Activated T-cell treated with anti-CD3 and anti-CD28 coated beads, Interleukin-2, amount 50 U/mL, for 24 hours (primary cell): ENCODE measurements at regions not wholly inside any gene's neighbourhood (a gene's known extent, or its start where the extent isn't known, plus 50 kb on each side); places are given as distances from the start of the nearest gene placed in this dataset.
"Not testable (repeated sequence)": the region's sequence is repeated elsewhere in the genome, so short reads cannot be mapped to it uniquely, and the experiment has no call there.

Source experiments
- DNase-seq: peaks from one replicate; pipeline ENCODE4 v3.0.0-alpha.2; 2020
- H3K27ac Mint-ChIP-seq: 2 replicates; pipeline ENCODE4 v1.8.0; 2020; ENCODE audit warnings: mild to moderate bottlenecking, mixed read lengths
- H3K27me3 Mint-ChIP-seq: 2 replicates; pipeline ENCODE4 v1.8.0; 2020; ENCODE audit warnings: mixed read lengths
- H3K36me3 Mint-ChIP-seq: 2 replicates; pipeline ENCODE4 v1.8.0; 2020; ENCODE audit warnings: low read depth, mixed read lengths
- H3K4me1 Mint-ChIP-seq: 2 replicates; pipeline ENCODE4 v1.8.0; 2020; ENCODE audit warnings: low read depth, mixed read lengths
- H3K4me3 Mint-ChIP-seq: 2 replicates; pipeline ENCODE4 v1.8.0; 2020; ENCODE audit warnings: mild to moderate bottlenecking, moderate library complexity, mixed read lengths
- H3K9me3 Mint-ChIP-seq: 2 replicates; pipeline ENCODE4 v1.8.0; 2020; ENCODE audit warnings: mixed read lengths

DNA sequence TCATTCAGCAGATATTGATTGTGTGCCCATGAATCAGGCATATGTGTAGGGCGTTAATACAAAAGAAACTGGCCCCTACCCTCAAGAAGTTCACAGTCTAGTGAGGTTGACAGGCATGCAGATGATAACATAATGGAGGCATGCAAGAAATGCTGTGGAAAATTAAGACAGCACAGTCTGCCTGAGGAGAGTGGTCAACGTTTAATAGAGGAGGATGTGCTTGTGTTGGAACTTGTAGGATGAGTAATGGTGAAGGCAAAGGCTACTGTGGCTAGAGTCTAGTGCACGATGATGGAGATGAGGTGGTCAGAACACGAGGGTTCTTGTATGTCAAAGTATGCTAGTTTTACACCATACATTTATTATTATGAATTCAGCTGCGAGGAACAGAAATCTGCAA is 295.7 kb downstream of the SOX2 start:
- no peaks in the 10 kb centered on the region for H3K9me3 Mint-ChIP-seq
- H3K4me3 Mint-ChIP-seq, result no peak overlapping the region
- DNase-seq, result no peak
- no peaks in the 10 kb centered on the region for H3K36me3 Mint-ChIP-seq
- no peaks in the 10 kb centered on the region for H3K4me1 Mint-ChIP-seq
- H3K27ac Mint-ChIP-seq, result no peak overlapping the region
- no peaks in the 10 kb centered on the region for H3K27me3 Mint-ChIP-seq

DNA sequence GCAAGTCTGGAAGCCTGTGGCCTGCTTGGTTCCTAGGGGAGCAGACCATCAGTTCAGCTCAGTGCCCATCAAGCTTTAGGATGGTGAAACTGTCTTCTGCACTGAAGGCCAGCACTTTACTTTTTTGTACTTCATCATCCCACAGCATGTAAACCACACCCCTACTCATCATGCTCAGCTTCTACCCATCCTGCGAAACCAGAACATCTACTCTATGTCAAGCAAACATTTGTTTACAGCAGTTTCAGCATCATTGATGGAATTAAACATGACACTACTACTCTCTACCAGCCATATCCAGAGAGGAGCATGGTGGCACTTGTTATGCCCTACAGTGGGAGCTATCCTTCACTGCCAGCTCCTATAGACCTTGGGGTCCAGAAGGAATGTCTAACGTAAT is 306.6 kb downstream of the SOX2 start:
- Mint-ChIP-seq H3K9me3 (no peaks in the 10 kb centered on the region), H3K27ac (no peak overlapping the region), H3K4me1 (no peaks in the 10 kb centered on the region), H3K4me3 (no peak overlapping the region), H3K27me3 (no peaks in the 10 kb centered on the region), H3K36me3 (no peaks in the 10 kb centered on the region)
- DNase-seq, result no peak

- DNase-seq, result no peak
- no peaks in the 10 kb centered on the region for H3K36me3 Mint-ChIP-seq
- H3K9me3 Mint-ChIP-seq, result no peaks in the 10 kb centered on the region
- no peaks in the 10 kb centered on the region for H3K27me3 Mint-ChIP-seq
- no peaks in the 10 kb centered on the region for H3K4me1 Mint-ChIP-seq
- H3K27ac Mint-ChIP-seq, result no peak overlapping the region
- no peak overlapping the region for H3K4me3 Mint-ChIP-seq
Observed at GRCh38 chr3:182019926-182020325, 308.2 kb downstream of the SOX2 start.

GRCh38 chr3:182023843-182024242 is 312.1 kb downstream of the SOX2 start:
- Mint-ChIP-seq H3K27me3 (no peaks in the 10 kb centered on the region), H3K9me3 (no peaks in the 10 kb centered on the region), H3K27ac (no peak overlapping the region), H3K36me3 (no peaks in the 10 kb centered on the region), H3K4me1 (no peaks in the 10 kb centered on the region), H3K4me3 (no peak overlapping the region)
- no peak for DNase-seq

DNA sequence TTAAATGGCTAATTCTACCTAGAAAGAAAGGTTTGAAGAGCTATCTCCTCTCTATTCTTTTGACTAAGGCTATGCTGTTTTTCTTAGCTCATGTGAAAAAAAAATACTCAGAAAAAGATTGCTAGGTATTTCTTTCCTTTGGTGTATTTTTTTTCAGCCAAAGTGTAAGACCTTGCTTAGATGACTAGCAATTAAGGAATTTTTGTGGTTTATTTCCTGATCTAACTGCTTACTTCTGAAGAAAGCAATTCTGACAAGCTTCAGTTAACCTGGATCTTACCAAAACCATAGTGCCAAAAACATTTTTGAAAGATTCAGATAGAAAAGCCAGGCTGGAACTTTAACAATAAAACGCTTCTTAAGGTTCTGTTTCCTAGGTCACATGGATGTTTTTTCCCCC is 315.6 kb downstream of the SOX2 start:
- Mint-ChIP-seq H3K4me3 (no peak overlapping the region), H3K4me1 (no peaks in the 10 kb centered on the region), H3K9me3 (no peaks in the 10 kb centered on the region), H3K27ac (no peak overlapping the region), H3K36me3 (no peaks in the 10 kb centered on the region), H3K27me3 (no peaks in the 10 kb centered on the region)
- DNase-seq, result no peak

DNA sequence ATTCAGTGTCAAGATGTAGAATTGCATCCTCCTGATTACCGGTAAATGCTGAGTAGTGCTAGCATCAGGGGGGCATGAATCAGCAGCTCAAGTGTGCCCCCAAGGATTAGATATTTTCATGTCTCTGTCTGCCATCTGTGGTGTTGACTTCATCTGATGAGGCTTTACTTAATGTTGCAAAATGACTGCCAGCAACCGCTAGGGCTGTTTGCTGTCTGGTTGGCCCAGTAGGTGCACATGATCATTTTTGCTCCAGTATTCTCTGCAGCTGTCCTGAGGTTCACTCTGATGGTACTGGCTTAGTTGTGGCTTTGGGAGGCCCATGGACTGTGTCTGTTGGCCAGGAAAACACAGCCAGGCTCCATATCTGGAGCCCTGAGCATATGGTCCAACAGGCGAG is 316.4 kb downstream of the SOX2 start:
- H3K36me3 Mint-ChIP-seq, result no peaks in the 10 kb centered on the region
- no peak overlapping the region for H3K4me3 Mint-ChIP-seq
- no peaks in the 10 kb centered on the region for H3K27me3 Mint-ChIP-seq
- H3K9me3 Mint-ChIP-seq, result no peaks in the 10 kb centered on the region
- no peak overlapping the region for H3K27ac Mint-ChIP-seq
- DNase-seq, result no peak
- no peaks in the 10 kb centered on the region for H3K4me1 Mint-ChIP-seq

DNA sequence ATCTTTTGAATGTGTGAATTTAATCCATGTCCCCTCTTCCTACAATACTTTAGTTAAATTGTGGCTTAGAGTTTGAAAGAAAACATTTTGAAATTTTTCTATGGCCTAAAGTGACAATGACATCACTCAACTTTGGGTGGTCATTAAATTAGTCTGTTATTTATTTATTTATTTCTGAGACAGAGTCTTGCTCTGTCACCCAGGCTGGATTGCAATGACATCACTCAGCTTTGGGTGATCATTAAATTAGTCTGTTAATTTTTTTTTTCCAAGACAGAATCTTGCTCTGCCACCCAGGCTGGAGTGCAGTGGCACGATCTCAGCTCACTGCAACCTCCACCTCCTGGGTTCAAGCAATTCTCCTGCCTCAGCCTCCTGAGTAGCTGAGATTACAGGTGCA is 322.5 kb downstream of the SOX2 start:
- not testable (repeated sequence) for H3K9me3 Mint-ChIP-seq, DNase-seq, H3K27ac Mint-ChIP-seq, H3K4me3 Mint-ChIP-seq, H3K4me1 Mint-ChIP-seq, H3K36me3 Mint-ChIP-seq, H3K27me3 Mint-ChIP-seq

- no peak overlapping the region for H3K27ac Mint-ChIP-seq
- DNase-seq, result no peak
- peaks cover 3% of the 10 kb centered on the region for H3K9me3 Mint-ChIP-seq
- H3K4me1 Mint-ChIP-seq, result no peaks in the 10 kb centered on the region
- H3K27me3 Mint-ChIP-seq, result no peaks in the 10 kb centered on the region
- H3K4me3 Mint-ChIP-seq, result no peak overlapping the region
- H3K36me3 Mint-ChIP-seq, result no peaks in the 10 kb centered on the region
Observed at GRCh38 chr3:182035324-182035723, 323.6 kb downstream of the SOX2 start.

GRCh38 chr3:182036382-182036781 is 324.7 kb downstream of the SOX2 start:
- no peak overlapping the region for H3K4me3 Mint-ChIP-seq
- H3K4me1 Mint-ChIP-seq, result no peaks in the 10 kb centered on the region
- H3K27me3 Mint-ChIP-seq, result no peaks in the 10 kb centered on the region
- DNase-seq, result no peak
- peaks cover 3% of the 10 kb centered on the region for H3K9me3 Mint-ChIP-seq
- no peak overlapping the region for H3K27ac Mint-ChIP-seq
- H3K36me3 Mint-ChIP-seq, result no peaks in the 10 kb centered on the region

DNA sequence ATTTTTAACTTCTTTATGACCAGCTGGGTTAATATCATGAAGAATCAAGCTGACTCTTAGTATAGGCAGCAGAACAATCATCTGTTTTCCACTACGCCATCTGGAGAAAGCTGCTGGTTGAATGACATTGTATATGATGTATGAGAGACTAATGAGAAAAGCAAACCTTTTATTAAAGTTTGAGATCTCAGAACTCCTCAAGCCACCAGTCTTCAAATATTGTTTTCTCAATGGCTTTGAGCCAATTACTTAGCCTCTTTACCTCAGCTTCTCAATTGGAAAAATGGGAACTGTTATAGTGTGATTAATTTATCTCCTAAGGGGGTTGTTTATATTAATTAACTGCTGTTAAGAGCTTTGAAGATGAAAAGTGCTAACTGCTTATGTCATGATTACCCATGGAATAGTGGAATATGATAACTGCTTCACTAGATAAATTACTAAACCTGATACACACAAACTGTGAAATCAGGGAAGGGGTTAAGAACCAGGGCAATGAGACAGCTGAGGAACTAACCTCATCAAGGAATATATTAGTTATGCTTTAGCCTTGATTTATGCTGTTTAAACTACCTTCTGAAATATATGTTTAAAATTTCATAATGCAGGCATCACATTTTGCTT is 330.1 kb downstream of the SOX2 start:
- H3K4me3 Mint-ChIP-seq, result no peak overlapping the region

GRCh38 chr3:182045736-182046135 is 334.0 kb downstream of the SOX2 start:
- DNase-seq, result no peak
- Mint-ChIP-seq H3K9me3 (no peaks in the 10 kb centered on the region), H3K36me3 (no peaks in the 10 kb centered on the region), H3K4me3 (no peak overlapping the region), H3K27me3 (no peaks in the 10 kb centered on the region), H3K4me1 (no peaks in the 10 kb centered on the region), H3K27ac (no peak overlapping the region)

More for the DNA sequence above, 330.1 kb downstream of the SOX2 start:
- H3K4me1 Mint-ChIP-seq, result no peaks in the 10 kb centered on the region
- DNase-seq, result no peak
- peaks cover 3% of the 10 kb centered on the region for H3K9me3 Mint-ChIP-seq
- H3K27me3 Mint-ChIP-seq, result no peaks in the 10 kb centered on the region
- no peak overlapping the region for H3K27ac Mint-ChIP-seq
- no peaks in the 10 kb centered on the region for H3K36me3 Mint-ChIP-seq

GRCh38 chr3:182046166-182046764 is 334.5 kb downstream of the SOX2 start:
- DNase-seq, result no peak
- Mint-ChIP-seq H3K36me3 (no peaks in the 10 kb centered on the region), H3K27ac (no peak overlapping the region), H3K4me1 (no peaks in the 10 kb centered on the region), H3K27me3 (no peaks in the 10 kb centered on the region), H3K9me3 (no peaks in the 10 kb centered on the region), H3K4me3 (no peak overlapping the region)

DNA sequence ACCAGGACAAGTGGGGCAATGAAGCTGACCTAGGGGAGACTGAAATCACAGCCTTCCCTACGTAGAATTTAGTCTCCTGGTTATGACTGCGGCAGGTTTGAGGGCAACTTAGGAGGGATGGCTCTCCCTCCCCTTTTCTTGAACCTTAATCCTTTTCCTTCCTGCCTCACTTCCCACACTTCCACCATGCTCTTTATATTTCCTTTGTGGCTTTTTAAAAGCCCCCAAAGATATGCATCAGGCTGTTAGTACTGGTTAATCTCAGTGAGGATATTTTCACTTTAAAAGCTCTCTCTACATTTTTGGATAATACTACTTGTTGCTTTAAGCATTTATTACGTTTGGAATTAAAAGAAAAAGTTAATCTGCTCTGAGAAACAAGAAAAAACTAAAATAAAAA is 339.2 kb downstream of the SOX2 start:
- H3K27ac Mint-ChIP-seq, result no peak overlapping the region

GRCh38 chr3:182052332-182052731 is 340.6 kb downstream of the SOX2 start:
- no peak for DNase-seq
- no peak overlapping the region for H3K27ac Mint-ChIP-seq

More for the DNA sequence above, 339.2 kb downstream of the SOX2 start:
- Mint-ChIP-seq H3K36me3 (no peaks in the 10 kb centered on the region), H3K9me3 (no peaks in the 10 kb centered on the region), H3K4me3 (no peak overlapping the region), H3K4me1 (no peaks in the 10 kb centered on the region), H3K27me3 (no peaks in the 10 kb centered on the region)
- no peak for DNase-seq

GRCh38 chr3:182052757-182053156 is 341.0 kb downstream of the SOX2 start:
- H3K27ac Mint-ChIP-seq, result no peak overlapping the region
- no peaks in the 10 kb centered on the region for H3K9me3 Mint-ChIP-seq
- no peaks in the 10 kb centered on the region for H3K4me1 Mint-ChIP-seq

More at GRCh38 chr3:182052332-182052731, 340.6 kb downstream of the SOX2 start:
- Mint-ChIP-seq H3K9me3 (no peaks in the 10 kb centered on the region), H3K36me3 (no peaks in the 10 kb centered on the region), H3K27me3 (no peaks in the 10 kb centered on the region), H3K4me3 (no peak overlapping the region), H3K4me1 (no peaks in the 10 kb centered on the region)

DNA sequence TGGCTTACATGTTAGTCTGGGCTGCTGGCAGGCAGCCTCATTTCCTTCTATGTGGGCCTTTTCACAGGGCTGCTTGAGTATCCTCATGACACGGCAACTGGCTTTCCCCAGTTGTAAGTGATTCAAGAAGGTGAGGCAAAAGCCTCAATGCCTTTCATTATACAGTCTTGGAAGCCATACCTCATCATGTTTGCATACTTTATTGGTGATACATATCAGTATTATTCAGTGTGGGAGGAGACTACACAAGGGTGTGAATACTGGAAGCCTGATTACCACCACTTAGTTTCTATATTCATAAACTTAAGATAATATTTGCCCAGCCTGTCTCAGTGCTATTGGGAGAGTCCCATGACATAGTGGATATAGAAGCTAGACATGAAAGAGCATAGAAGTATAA is 346.8 kb downstream of the SOX2 start:
- Mint-ChIP-seq H3K4me3 (no peak overlapping the region), H3K9me3 (no peaks in the 10 kb centered on the region), H3K27ac (no peak overlapping the region), H3K36me3 (no peaks in the 10 kb centered on the region), H3K4me1 (no peaks in the 10 kb centered on the region), H3K27me3 (no peaks in the 10 kb centered on the region)
- no peak for DNase-seq

More at GRCh38 chr3:182052757-182053156, 341.0 kb downstream of the SOX2 start:
- Mint-ChIP-seq H3K27me3 (no peaks in the 10 kb centered on the region), H3K4me3 (no peak overlapping the region), H3K36me3 (no peaks in the 10 kb centered on the region)
- no peak for DNase-seq
